Fibroblast of lung (primary cell): ENCODE measurements at regions not wholly inside any gene's neighbourhood (a gene's known extent, or its start where the extent isn't known, plus 50 kb on each side); places are given as distances from the start of the nearest gene placed in this dataset.

Source experiments
- EZH2 ChIP-seq: IDR thresholded peaks from 2 replicates; pipeline ENCODE4 v1.5.1; 2012; ENCODE audit warnings: low read length, control low read depth, mild to moderate bottlenecking; ENCODE audit errors: missing control alignments
- TF ChIP-seq, protein P1 (sequence below), 2 donors: IDR thresholded peaks in 1 of 2; conservative IDR thresholded peaks in 1 of 2; 1 replicate in 1 of 2; 2 replicates in 1 of 2; pipeline ENCODE4 v1.5.1; 2011 to 2012; ENCODE audit warnings: low read length in 2 of 2, control low read depth in 1 of 2, inconsistent platforms in 1 of 2, low read depth in 1 of 2, mild to moderate bottlenecking in 1 of 2

DNA sequence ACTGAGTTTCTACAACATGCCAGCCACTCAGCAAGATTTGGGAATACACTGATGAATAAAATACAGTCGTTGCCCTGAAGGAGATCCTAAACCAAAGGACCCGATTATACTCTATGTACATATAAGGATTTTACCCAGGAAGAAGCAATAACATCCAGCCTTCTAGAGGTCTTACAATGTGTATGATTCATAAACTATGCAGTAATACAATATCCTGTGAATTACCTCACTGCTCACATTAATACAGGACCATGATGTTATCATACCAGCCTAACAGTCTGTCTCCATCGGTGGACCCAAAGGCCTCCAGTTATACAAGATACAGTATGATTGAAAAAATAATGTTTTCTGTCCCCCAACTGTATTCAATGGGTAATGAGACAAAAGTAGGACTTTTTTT lies 310.5 kb upstream of the TRPM3 start:
- no peak for TF ChIP-seq EZH2
- TF ChIP-seq, protein P1, sequence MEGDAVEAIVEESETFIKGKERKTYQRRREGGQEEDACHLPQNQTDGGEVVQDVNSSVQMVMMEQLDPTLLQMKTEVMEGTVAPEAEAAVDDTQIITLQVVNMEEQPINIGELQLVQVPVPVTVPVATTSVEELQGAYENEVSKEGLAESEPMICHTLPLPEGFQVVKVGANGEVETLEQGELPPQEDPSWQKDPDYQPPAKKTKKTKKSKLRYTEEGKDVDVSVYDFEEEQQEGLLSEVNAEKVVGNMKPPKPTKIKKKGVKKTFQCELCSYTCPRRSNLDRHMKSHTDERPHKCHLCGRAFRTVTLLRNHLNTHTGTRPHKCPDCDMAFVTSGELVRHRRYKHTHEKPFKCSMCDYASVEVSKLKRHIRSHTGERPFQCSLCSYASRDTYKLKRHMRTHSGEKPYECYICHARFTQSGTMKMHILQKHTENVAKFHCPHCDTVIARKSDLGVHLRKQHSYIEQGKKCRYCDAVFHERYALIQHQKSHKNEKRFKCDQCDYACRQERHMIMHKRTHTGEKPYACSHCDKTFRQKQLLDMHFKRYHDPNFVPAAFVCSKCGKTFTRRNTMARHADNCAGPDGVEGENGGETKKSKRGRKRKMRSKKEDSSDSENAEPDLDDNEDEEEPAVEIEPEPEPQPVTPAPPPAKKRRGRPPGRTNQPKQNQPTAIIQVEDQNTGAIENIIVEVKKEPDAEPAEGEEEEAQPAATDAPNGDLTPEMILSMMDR (conservative IDR thresholded peaks at IDR 0.05 in 1 of 2, IDR thresholded peaks at IDR 0.05 in 1 of 2; ENCODE audit: low read depth in 1 of 2, low read length in 2 of 2), result no peak
